Neural progenitor cell (in vitro differentiated cells): ENCODE measurements at regions not wholly inside any gene's neighbourhood (a gene's known extent, or its start where the extent isn't known, plus 50 kb on each side); places are given as distances from the start of the nearest gene placed in this dataset.

Source experiments
- EZH2 ChIP-seq: fragments of 200-600 bp; sonication (generic); IDR thresholded peaks from 2 replicates; pipeline ENCODE4 v1.6.1; 2017; ENCODE audit warnings: antibody characterized with exemption, mild to moderate bottlenecking, moderate library complexity
- EZH2phosphoT487 ChIP-seq: fragments of 200-600 bp; sonication (generic); IDR thresholded peaks from 2 replicates; pipeline ENCODE4 v1.6.1; 2017; ENCODE audit warnings: antibody characterized with exemption
- TF ChIP-seq, protein P1 (sequence below): fragments of 200-600 bp; sonication (generic); IDR thresholded peaks from 2 replicates; pipeline ENCODE4 v1.5.1; 2017; ENCODE audit warnings: antibody characterized with exemption, mild to moderate bottlenecking

GRCh38 chr6:14948586-14949245 lies 297.2 kb upstream of the JARID2 start:
- TF ChIP-seq, protein P1, sequence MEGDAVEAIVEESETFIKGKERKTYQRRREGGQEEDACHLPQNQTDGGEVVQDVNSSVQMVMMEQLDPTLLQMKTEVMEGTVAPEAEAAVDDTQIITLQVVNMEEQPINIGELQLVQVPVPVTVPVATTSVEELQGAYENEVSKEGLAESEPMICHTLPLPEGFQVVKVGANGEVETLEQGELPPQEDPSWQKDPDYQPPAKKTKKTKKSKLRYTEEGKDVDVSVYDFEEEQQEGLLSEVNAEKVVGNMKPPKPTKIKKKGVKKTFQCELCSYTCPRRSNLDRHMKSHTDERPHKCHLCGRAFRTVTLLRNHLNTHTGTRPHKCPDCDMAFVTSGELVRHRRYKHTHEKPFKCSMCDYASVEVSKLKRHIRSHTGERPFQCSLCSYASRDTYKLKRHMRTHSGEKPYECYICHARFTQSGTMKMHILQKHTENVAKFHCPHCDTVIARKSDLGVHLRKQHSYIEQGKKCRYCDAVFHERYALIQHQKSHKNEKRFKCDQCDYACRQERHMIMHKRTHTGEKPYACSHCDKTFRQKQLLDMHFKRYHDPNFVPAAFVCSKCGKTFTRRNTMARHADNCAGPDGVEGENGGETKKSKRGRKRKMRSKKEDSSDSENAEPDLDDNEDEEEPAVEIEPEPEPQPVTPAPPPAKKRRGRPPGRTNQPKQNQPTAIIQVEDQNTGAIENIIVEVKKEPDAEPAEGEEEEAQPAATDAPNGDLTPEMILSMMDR = no peak
- TF ChIP-seq EZH2 = no peak
- no peak for TF ChIP-seq EZH2phosphoT487
